Upper lobe of left lung (tissue), 6 donors: ENCODE measurements at regions not wholly inside any gene's neighbourhood (a gene's known extent, or its start where the extent isn't known, plus 50 kb on each side); places are given as distances from the start of the nearest gene placed in this dataset.
A peak's percentile ranks its signal among the peaks of the same experiment; 100 is the strongest.
"Not testable (repeated sequence)": the region's sequence is repeated elsewhere in the genome, so short reads cannot be mapped to it uniquely, and the experiment has no call there.

ENCODE experiments used
- ATAC-seq, 2 donors: fragments of 200-7000 bp; cut with Tn5 transposase; one replicate each; pipeline ENCODE4 v1.9.1; 2022; ENCODE audit warnings: mild to moderate bottlenecking in 2 of 2, moderate library complexity in 2 of 2; ENCODE audit not compliant: low FRiP score in 2 of 2
- DNase-seq, 2 donors: peaks; one replicate each; pipeline ENCODE4 v3.0.0-alpha.2; 2019 to 2020
- H3K27ac ChIP-seq, 4 donors: fragments of 200-600 bp; sonication (generic); one replicate each; pipeline ENCODE4 v1.5.1; 2016 to 2019
- H3K27me3 ChIP-seq, 4 donors: fragments of 200-600 bp; sonication (generic); one replicate each; pipeline ENCODE4 v1.5.1; 2017 to 2019
- H3K36me3 ChIP-seq, 4 donors: fragments of 200-600 bp; sonication (generic); one replicate each; pipeline ENCODE4 v1.5.1; 2016 to 2019
- H3K4me1 ChIP-seq, 4 donors: fragments of 200-600 bp; sonication (generic); one replicate each; pipeline ENCODE4 v1.5.1; 2018 to 2019
- H3K4me3 ChIP-seq, 4 donors: fragments of 200-600 bp; sonication (generic); one replicate each; pipeline ENCODE4 v1.5.1; 2017 to 2019; ENCODE audit warnings: mild to moderate bottlenecking in 2 of 4, moderate library complexity in 1 of 4
- H3K9me3 ChIP-seq, 4 donors: fragments of 200-600 bp; sonication (generic); one replicate each; pipeline ENCODE4 v1.5.1; 2018 to 2019
- WGBS, 2 donors: methylation state at CpG; one replicate each; pipeline ENCODE4 v1.1.5; 2017 to 2018; 5-methylcytosine and 5-hydroxymethylcytosine counted together
- donor health status: DM: no; HTN: no; CAD: no; lungs with moderate emphysema.
- donor health status: DM: no; HTN: yes; CAD: no; lungs with severe emphysema.

- not testable (repeated sequence) for H3K27ac ChIP-seq, H3K27me3 ChIP-seq, H3K4me1 ChIP-seq, H3K9me3 ChIP-seq, H3K4me3 ChIP-seq, DNase-seq, ATAC-seq, H3K36me3 ChIP-seq
- WGBS, 2 donors = 53 to 61% methylated on average over 4 to 5 of the region's 6 CpGs
Observed at GRCh38 chr2:87442983-87443577, 304.8 kb upstream of the PLGLB2 start.

GRCh38 chr2:87444951-87445350 is 302.9 kb upstream of the PLGLB2 start:
- ATAC-seq, H3K27ac ChIP-seq, H3K36me3 ChIP-seq, H3K4me3 ChIP-seq, DNase-seq, H3K9me3 ChIP-seq, H3K27me3 ChIP-seq, H3K4me1 ChIP-seq: not testable (repeated sequence)
- 65 to 95% methylated on average over 2 to 3 of the region's 3 CpGs for WGBS, 2 donors

- H3K4me3 ChIP-seq, H3K4me1 ChIP-seq, H3K36me3 ChIP-seq, H3K9me3 ChIP-seq, DNase-seq, H3K27ac ChIP-seq, H3K27me3 ChIP-seq: not testable (repeated sequence)
- WGBS, 2 donors = 97 to 100% methylated on average over 1 to 2 of the region's 5 CpGs
- ATAC-seq = peak in 1 of 2 donors; percentile 75
Observed at GRCh38 chr2:87445613-87446312, 302.1 kb upstream of the PLGLB2 start.

- H3K36me3 ChIP-seq, H3K27ac ChIP-seq, DNase-seq, H3K4me1 ChIP-seq, H3K9me3 ChIP-seq, H3K4me3 ChIP-seq, H3K27me3 ChIP-seq: not testable (repeated sequence)
- no CpG with 5 or more reads among the region's 1 CpG for WGBS, 2 donors
- peak in 1 of 2 donors; percentile 4 for ATAC-seq
Observed at GRCh38 chr2:87446313-87446696, 301.6 kb upstream of the PLGLB2 start.

- 71 to 92% methylated on average over 2 of the region's 3 CpGs for WGBS, 2 donors
- not testable (repeated sequence) for H3K27me3 ChIP-seq, ATAC-seq, H3K4me3 ChIP-seq, H3K9me3 ChIP-seq, H3K27ac ChIP-seq, H3K4me1 ChIP-seq, H3K36me3 ChIP-seq, DNase-seq
Observed at GRCh38 chr2:87449462-87449980, 298.4 kb upstream of the PLGLB2 start.

GRCh38 chr2:87452193-87452592 is 295.7 kb upstream of the PLGLB2 start:
- H3K27me3 ChIP-seq, H3K27ac ChIP-seq, H3K36me3 ChIP-seq, ATAC-seq, DNase-seq, H3K9me3 ChIP-seq, H3K4me3 ChIP-seq, H3K4me1 ChIP-seq: not testable (repeated sequence)
- 85 to 86% methylated on average over 3 to 4 of the region's 4 CpGs for WGBS, 2 donors

GRCh38 chr2:87452861-87453260 is 295.0 kb upstream of the PLGLB2 start:
- DNase-seq, H3K9me3 ChIP-seq, H3K36me3 ChIP-seq, H3K4me3 ChIP-seq, H3K27ac ChIP-seq, H3K27me3 ChIP-seq, H3K4me1 ChIP-seq: not testable (repeated sequence)
- WGBS, 2 donors = 84 to 88% methylated on average over 1 of the region's 1 CpG
- peak in 1 of 2 donors; percentile 6 for ATAC-seq

- DNase-seq, H3K27me3 ChIP-seq, H3K4me1 ChIP-seq, H3K36me3 ChIP-seq, H3K4me3 ChIP-seq, H3K9me3 ChIP-seq: not testable (repeated sequence)
- peak overlapping the region in 2 of 4 donors; percentile 10 to 49 for H3K27ac ChIP-seq
- peak in 1 of 2 donors; percentile 17 for ATAC-seq
- 88 to 90% methylated on average over 1 of the region's 1 CpG for WGBS, 2 donors
Observed at GRCh38 chr2:87453965-87454364, 293.9 kb upstream of the PLGLB2 start.

GRCh38 chr2:87454421-87454820 is 293.5 kb upstream of the PLGLB2 start:
- peak overlapping the region in 2 of 4 donors; percentile 10 to 49 for H3K27ac ChIP-seq
- not testable (repeated sequence) for DNase-seq, H3K27me3 ChIP-seq, H3K4me3 ChIP-seq, H3K4me1 ChIP-seq, H3K36me3 ChIP-seq, H3K9me3 ChIP-seq
- peak in 1 of 2 donors; percentile 18 for ATAC-seq
- 47 to 51% methylated on average over 2 of the region's 2 CpGs for WGBS, 2 donors

- peak; percentile 83 to 85 for ATAC-seq
- not testable (repeated sequence) for H3K36me3 ChIP-seq, H3K4me1 ChIP-seq, DNase-seq, H3K27me3 ChIP-seq, H3K9me3 ChIP-seq
- H3K27ac ChIP-seq = peak overlapping the region; percentile 53 to 80 (median 72)
- H3K4me3 ChIP-seq = peak overlapping the region in 3 of 4 donors; percentile 27 to 44 (median 36)
- WGBS, 2 donors = 13 to 20% methylated on average over 8 to 9 of the region's 13 CpGs
Observed at GRCh38 chr2:87455209-87455853, 292.6 kb upstream of the PLGLB2 start.

GRCh38 chr2:87455854-87456249 is 292.0 kb upstream of the PLGLB2 start:
- 30 to 49% methylated on average over 2 to 3 of the region's 9 CpGs for WGBS, 2 donors
- peak in 1 of 2 donors; percentile 44 for DNase-seq
- peak overlapping the region; percentile 53 to 80 (median 72) for H3K27ac ChIP-seq
- H3K4me3 ChIP-seq = peak overlapping the region in 3 of 4 donors; percentile 27 to 44 (median 36)
- peak; percentile 33 to 51 for ATAC-seq
- not testable (repeated sequence) for H3K27me3 ChIP-seq, H3K9me3 ChIP-seq, H3K36me3 ChIP-seq, H3K4me1 ChIP-seq

- not testable (repeated sequence) for H3K4me1 ChIP-seq, H3K27me3 ChIP-seq, H3K9me3 ChIP-seq, H3K36me3 ChIP-seq
- peak in 1 of 2 donors; percentile 71 for ATAC-seq
- Histone ChIP-seq H3K27ac (peak overlapping the region; percentile 42 to 80 (median 78)), H3K4me3 (peak overlapping the region in 2 of 4 donors; percentile 29 to 39)
- DNase-seq = peak in 1 of 2 donors; percentile 24
- WGBS, 2 donors = 20 to 35% methylated on average over 4 to 6 of the region's 17 CpGs
Observed at GRCh38 chr2:87456477-87457128, 291.3 kb upstream of the PLGLB2 start.

GRCh38 chr2:87457129-87457499 is 290.8 kb upstream of the PLGLB2 start:
- H3K36me3 ChIP-seq, H3K9me3 ChIP-seq, H3K4me1 ChIP-seq, H3K27ac ChIP-seq, H3K4me3 ChIP-seq, DNase-seq, H3K27me3 ChIP-seq: not testable (repeated sequence)
- no CpG with 5 or more reads among the region's 8 CpGs for WGBS, 2 donors
- peak in 1 of 2 donors; percentile 47 for ATAC-seq
